ENCODE measurements at regions not wholly inside any gene's neighbourhood (a gene's known extent, or its start where the extent isn't known, plus 50 kb on each side); places are given as distances from the start of the nearest gene placed in this dataset.

DNA sequence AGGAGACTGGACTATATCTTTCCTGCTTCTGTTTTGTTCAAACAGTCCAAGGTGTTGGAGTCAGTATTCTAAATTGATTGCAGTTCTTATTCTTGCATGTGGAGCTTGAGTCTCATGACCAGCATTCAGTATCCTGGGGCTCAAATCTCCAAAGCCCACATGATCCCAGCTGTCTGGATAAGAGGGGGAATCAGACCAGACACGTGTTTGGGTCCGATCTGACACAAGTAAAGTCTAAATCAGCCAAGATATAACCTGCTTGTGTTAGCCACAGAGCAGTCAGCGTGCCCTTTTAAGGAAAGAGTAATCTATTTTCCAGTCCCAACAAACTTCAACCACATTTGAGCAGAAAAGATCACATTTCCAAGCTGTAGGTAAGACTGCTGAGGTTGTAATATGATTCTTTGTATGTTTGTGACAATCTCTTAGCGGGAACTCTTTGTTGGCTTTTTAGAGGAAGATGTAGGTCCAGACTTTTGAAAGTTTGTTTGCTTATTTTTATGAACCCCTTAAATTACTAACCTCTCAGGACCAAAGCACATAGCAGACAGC is 334.6 kb downstream of the SLC4A3 start:
- DNase-seq: no peak

DNA sequence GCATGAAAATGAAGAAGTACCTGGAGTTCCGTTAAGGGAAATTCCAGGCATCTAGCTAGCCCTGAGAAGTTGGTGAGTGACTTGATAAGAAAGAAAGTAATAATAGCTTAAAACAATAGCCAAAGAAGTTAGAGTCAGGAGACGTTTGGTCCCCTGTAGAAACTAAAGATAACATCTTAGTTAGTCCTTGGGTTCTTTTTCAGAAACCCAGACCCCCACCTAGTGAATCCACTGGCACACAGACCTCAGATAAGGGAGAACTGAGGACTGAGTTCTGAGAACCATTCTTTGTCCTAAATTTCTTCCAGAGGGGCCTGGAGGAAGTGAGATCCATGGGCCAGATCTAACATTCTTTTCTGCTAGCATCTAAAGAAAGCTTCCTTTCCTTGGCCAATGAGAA is 335.4 kb downstream of the SLC4A3 start:
- no peak for DNase-seq

DNA sequence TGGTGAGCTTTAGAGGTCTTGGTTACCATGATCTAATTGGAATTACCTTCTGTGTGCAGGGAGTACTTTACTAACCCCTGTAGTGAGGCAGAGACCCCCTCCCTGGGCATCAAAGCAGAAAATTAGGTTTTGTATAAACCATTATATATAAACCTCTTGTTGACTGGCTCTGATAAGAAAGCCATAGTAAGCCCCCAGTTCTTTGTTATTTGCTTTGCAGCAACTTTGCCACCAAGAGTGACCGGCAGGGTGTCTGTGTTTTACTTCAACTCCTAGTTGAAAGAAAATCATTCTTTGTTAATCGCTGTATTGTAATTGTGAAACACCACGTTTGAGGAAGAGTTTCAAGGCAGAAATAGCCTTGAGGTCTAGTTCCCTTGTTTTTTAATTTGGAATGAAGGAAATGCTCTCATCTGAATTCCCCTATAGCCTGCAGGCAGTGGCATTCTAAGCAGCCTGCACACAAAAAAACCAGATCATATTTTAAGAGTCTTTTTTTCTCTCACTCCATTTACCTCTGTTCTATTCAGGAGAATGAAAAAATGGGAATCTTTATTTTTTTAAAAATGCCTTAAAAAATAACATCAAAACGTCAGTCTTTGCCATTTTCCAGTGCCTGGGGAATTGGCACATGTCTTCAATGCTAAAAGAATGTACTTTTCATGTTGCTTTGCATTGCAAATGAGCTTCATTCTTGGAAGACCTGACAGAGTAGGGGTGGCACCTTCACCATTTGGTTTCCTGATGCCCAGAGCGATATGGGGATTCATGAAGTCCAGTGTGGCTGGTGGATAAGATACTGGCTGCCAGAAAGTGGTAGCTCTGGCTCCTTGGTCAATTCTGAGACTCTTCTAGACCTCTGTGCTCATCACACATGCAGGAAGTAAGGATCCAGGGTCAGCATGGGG is 338.1 kb downstream of the SLC4A3 start:
- no peak for DNase-seq

DNA sequence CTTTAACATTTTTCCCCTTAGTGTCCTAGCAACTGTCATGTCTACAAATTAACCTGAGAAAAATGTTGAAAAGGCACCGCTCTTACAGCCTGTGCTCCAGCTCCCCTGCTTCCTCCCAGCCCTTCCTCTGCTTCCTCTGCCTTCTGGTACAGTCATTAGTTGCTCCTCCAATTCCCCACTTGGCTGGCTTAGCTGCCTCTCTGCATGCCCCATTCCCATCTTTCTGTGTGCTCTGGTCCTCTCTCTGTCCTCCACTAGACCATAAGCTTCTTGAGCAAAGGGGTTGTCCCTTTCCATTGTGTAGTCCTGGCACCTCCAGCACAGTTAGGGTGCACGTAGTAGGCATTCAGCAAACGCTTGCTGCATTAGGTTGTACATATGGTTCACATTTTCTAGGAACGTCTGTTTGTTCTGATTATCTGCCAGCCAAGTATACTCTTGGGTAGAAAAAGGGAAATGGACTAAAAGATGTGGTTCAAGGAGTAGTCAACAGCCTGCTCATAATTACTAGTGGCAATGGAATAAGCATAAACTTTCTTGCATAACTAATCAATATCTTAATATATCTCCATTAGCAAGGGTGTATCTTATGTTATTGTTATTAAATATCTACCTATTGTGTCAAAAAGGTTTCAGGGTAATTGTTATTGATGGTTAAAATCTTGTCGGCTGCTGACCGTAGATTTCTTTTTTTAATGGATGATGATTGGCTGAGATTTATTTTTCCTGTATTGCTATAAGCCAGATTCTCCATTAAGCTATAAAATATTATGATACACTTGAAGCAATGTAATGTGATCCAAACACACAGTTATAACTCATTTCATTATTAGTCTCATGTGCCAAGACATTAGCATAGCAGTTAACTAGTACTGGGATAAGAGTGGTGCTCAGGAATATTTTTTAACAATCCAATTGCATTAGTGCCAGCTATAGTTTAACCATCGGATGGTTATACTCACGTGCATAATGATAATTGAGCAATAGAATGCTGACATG is 340.1 kb downstream of the SLC4A3 start:
- DNase-seq: no peak

DNA sequence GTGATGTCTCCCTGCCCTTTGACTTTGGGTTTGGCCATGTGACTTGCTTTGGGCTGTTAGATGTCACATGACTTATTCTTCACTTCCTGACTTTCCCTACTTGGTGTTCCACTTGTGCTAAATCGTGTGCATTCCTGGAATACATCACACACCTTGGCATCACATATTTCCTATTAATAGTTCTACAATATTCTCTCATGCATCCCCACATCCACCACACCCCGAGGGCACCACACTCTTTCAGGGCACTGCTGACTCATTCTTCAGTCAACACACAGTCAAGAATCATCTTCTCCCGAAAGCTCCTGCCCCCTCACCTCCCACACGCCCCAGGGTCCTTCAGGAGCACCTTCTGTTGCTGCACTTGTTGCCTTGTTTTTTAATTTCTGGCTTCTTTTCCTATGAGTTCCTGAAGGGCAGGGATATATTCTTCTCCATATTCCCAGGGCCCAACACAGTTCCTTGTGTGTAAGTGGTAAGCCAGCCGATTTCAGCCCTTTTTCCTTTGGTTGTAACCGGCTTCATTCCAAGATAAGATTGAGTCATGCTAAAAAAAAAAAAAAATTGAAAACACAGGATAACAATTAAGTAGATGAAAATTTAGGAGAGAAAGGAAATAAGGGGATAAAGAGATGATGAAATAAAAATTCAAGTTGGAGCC is 341.4 kb downstream of the SLC4A3 start:
- DNase-seq: no peak

DNA sequence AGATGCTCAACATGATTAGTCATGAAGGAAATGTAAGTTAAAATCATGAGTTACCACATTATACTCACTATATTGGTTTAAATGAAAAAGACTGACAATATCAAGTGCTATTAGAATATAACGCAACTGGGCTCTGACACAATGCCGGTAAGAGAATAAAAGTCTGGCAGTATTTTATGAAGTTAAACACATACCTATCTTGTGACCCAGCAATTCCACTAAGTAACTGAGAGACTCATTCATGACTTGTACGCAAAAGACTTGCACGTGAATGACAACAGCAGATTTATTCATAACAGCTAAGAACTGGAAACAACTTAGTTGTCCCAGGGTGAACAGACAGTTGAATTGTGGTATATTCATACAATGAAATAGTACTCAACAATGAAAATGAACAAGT is 342.1 kb downstream of the SLC4A3 start:
- no peak for DNase-seq

DNA sequence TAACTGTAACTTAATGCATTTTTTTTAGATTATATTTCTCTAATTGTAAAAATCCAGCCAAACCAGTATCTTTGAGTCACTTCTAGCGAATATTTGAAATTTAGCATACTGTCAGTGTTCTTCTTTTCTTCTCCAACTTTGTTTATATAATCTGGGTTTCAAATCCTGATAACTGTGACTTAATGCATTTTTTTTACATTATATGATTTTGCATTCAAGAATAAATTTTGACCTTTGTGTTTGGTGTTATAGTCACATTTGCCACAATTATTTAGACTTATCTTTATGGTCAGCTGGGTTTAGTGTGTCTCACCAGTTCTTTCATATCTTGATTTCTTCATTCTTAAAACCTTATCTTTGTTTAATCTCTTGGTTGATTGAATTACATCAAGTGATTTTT is 345.7 kb downstream of the SLC4A3 start:
- DNase-seq: no peak

DNA sequence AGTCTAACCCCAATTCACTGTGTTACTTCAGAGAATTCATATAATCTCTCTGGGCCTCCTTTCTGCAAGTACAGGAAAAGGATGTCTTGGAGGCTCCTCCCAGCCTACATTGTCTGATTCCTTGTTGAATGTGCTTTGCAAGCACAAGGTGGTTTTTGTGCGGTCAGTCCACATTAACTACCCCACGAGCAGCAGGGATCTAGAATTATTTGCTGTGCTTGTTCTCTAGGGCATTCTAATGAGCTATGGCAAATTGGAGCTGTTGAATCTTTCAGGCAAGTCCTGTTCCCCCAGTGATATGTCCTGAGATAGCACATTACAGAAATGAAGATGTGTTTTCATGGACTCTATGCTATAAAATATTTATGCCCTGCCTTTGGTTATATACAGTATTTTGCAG is 349.4 kb downstream of the SLC4A3 start:
- no peak for DNase-seq

DNA sequence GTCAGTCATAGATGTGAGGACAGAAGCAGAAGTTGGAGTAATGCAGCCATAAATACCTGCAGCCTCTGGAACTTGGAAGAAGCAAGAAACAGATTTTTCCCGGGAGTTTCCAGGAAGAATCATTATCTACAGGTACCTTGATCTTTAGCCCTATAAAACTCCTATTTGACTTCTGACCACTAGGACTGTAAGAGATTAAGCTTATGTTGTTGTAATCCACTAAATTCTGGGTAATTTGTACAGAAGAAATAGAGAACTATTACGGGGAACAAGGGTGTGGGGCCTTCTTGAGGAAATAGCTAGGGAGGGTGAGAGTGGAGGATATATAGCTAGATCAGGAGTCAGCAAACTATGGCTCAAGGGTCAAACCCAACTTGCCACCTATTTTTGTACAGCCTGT is 353.2 kb downstream of the SLC4A3 start:
- DNase-seq: no peak

DNA sequence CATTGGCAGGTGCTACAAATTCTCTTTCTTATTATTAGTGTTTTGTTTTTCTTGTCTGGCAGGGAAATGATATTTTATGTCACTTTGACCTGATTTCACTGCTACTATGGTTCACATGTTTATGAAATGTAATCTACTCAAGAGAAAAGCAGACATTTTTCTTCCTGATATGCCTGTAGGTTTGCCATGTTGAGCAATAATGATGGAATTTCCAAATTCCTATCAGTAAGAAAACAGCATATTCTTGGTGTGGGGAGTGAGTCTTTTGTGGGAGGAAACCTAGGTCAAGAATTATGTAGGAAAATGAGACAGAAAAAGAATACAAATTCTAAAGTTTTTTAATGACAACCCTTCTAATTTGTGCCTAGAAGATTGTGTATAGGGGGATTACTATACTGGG is 356.4 kb downstream of the SLC4A3 start:
- DNase-seq: no peak

DNA sequence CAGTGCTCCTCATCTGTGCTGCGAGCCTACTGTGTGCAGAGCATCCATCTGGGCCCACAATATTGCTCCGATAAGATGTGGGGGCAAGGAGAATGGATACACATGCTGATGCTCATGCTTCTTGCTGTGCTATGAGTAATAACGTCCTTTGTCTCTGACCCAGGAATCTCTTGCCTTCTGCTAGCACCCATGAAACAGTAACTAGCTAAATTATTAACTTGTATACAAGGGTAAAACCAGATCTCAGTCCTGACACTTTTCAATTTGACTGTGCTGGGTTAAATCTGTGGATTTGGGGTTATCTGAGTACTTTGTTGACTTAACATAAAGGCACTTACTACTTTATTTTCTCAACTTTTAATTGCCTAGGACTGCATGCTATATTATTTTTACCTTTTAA is 357.6 kb downstream of the SLC4A3 start:
- no peak for DNase-seq

DNA sequence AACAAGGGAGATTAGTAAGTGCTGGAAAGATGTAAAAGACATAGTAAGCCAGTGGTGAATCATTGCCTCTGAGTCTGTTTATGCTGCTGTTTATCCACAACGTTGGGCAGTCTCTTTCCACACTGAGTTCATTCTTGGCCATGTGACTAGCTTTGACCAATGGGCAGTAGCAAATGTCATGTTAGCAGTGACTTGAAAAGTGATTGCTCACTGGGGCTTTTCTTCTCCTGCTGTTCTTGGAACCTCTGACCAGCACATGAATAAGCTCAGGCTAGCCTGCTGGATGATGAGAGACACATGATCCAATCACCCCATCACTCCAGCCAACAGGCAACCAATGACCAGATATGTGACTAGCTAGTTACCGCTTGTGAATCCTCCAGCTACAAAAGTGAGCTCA is 360.4 kb downstream of the SLC4A3 start:
- no peak for DNase-seq

DNA sequence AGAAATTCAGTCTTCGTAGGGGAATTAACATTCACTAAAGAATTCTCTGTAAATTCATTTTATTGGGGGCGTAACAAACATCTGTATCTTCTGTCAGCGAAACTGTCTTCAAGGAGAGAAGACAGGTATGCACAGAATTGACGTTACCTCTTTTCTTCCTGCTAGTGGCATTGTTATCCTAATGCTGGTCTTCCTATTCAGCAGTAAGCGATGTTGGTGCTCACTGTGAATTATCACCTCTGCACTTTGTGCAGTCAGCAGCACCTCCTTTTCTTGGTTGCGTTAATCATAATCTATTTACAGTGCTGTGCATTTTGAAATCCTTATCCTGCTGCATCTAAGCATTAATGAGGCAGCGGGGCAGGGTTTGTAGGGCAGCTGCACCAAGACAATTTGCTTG is 362.3 kb downstream of the SLC4A3 start:
- DNase-seq: no peak

DNA sequence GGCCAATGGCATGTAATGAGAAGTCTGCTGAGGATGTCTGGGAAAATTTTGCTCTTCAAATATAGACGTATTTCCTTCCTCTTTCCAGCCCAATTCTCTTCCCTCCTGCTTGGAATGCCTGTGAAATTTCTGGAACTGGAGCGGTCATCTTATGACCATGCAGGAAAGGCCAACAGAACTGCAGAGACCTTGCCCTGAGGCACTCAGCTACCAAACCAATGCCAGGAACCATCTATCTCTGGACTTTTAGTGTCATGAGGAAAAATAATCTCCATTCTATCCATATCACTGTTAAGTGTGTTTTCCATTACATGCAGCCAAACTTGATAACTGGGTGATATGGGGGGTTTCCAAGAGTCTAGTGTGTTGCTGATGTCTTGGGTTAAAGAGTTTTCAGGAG is 363.7 kb downstream of the SLC4A3 start:
- DNase-seq: no peak

DNA sequence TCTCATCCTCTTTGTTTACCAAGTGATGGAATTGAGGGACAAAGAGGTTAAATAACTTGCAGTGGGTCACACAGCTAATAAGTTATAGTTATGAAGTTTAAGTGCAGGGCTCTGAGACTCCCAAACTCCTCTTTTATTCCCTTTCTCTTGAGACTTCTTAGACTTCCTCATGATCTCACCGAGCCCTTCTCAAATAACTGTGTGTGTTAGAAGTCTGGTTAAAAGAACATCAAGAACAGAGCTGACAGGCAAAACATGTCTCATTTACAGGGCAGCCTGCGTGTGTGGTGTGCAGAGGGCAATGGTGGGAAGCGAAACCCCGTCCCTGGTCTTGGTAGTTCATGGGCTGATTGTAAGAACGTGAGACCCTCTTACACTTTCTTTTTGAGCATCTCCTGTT is 368.0 kb downstream of the SLC4A3 start:
- DNase-seq: no peak

DNA sequence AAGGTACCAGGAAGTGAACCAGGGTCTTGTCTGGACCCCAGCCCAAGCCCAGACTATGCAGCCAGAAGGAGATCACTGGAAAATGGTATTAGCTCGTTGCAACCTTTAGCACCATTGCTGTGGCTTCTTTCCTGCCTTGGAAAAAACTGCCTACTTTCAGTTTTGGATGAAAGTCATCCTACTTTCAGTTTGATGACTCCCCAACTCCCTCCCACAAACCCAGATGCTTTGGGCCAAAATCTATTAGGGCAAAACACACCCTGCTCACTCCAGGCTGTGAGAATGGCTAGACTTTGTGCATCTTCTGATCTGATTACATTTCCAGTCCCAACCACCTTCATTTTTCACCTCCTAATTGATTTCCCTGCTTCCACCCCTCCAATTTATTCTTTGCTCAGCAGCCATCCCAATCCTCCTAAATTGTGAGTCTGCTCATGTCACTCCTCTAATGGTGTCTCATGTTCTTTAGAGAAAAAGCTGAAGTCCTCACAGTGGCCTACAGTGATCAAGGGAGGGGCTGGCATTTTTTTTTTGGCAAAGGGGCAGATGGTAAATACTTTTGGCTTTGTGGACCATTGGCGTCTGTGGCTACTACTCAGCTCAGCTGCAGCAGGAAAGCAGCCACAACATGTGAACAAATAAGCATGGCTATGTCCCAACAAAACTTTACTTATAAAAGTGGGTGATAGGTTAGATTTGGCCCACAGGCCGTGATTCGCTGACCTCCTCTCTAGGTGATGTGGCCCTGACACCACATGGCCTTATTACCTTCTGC is 368.7 kb downstream of the SLC4A3 start:
- no peak for DNase-seq

DNA sequence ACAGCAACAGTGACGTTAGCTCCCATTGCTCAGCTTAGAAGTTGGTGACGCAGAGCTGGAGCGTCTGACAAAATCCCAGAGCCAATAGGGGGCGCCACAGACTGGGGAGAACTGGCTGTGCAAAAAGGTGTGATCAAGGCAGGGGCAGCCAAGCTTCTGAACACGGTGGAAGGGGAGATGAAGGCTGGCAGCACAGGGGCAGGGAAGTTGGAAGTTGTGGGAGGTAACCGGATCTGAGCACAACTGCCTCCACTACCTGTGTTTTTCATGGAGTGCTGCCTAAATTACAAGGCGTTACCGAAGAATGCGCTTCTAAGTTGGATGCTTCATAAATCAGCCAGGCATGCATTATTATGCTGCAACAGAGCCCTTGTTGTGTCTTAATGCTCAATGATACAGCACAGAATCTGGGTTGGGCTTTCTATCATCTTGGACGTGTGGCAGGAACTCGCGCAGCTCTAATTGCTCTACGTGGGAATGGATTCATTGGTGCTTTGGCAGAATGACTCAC is 370.0 kb downstream of the SLC4A3 start:
- DNase-seq: no peak

DNA sequence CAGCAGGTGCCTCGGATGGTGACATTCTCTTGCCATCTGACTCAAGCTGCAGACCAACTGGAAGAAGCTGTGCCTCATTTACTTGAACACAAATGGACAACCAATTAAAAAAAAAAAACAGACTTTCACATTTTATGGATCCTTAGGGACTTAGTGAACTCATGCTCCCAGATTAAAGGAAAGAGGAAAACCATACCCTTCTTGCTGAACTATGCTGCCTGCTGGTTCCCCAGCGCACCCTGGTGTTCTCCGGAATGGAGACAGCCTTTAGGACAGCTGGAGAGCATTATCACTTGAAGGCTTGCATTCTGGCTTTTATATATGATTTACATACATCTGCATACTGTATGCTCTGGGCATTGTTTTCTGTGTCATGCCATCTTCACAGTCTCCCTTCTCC is 370.7 kb downstream of the SLC4A3 start:
- no peak for DNase-seq

DNA sequence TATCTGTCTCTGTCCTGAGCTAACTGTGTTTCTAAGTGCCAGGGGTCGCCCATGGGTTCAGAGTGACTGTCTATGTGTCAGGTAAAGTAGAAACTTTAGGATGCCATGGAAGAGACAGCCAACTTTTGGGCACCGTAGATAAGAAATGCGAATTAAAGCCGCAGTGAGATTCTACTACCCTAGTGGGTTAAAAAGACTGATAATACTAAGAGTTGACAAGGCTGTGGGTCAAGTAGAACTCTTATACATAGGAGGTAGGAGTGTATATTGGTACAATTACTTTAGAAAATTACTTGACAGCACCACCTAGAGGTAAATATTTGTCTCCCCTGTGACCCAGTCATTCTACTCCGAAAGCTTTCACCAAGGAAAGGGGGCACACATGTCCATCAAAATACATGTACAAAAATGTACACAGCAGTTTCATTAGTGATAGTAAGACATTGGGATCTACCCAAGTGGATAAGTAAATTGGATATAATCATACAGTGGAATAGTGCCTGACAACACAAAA is 371.3 kb downstream of the SLC4A3 start:
- no peak for DNase-seq

DNA sequence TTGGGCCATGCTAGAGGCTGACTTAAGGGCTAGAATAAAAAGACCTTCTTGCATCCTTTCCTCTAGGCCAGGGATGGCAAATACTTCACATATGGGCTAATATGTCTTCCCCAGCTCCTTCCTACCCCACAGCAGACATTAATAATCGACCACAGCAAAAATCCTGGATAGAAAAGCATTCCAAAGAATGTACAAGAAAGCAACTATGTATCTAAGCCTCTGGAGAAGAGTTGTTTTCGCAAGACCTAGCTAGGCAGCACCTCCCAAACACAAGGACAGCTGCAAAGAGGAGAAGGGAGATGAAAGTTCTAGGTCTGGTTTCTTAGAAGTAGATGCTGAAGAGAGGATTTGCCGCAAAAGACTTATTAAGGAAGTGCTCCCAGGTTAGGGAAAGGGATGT is 372.6 kb downstream of the SLC4A3 start:
- DNase-seq: no peak

DNA sequence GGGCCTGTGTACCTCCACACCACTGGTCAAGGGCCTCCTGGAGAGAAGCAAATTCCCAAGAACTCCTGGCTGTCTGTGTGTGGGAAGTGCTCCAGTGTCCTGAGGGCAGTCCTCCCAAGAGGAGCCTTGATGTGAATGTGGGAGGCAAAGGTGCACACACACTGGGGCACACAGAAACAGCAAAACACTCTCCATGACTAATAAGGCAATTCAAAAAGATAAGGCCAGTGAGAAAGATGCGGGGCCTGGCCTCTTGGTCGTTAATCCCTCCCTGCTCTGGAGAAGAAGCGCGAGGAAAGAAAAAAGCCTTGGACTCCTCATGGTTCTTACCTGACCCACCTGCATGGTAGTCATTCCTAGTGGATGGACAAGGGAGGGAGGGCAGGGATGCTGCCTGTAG is 373.2 kb downstream of the SLC4A3 start:
- DNase-seq: no peak

DNA sequence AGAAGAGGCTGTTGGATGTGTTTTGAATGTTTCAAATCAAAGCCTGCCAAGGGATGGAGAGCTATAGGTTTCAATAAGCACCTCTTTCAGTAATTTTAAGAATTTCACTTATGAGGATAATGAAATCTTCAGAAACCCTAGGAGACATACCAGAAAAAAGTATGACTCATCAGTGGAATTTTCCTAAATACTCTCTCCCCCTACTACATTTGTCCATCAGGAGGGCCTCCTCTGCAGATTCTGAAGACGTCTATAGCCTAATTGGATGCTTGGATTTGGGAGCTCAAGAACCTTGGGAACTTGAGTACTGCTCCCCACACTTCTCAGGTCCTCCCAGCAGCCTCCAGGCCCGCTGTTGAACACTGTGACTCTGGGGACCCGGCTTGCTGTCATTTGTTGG is 374.3 kb downstream of the SLC4A3 start:
- no peak for DNase-seq
